Trophoblast cell (in vitro differentiated cells and primary cell): ENCODE measurements at regions not wholly inside any gene's neighbourhood (a gene's known extent, or its start where the extent isn't known, plus 50 kb on each side); places are given as distances from the start of the nearest gene placed in this dataset.

Experiments
- DNase-seq, 2 donors: peaks; one replicate each; pipeline ENCODE4 v3.0.0-alpha.2; 2016
- H2AFZ ChIP-seq: 2 replicates; pipeline ENCODE4 v1.6.1; 2013; ENCODE audit warnings: low read length, moderate library complexity, mild to moderate bottlenecking; ENCODE audit not compliant: insufficient read depth, poor library complexity
- H2AK5ac ChIP-seq: 2 replicates; pipeline ENCODE4 v1.6.1; 2013; ENCODE audit warnings: mild to moderate bottlenecking, low read length
- H2BK120ac ChIP-seq: 2 replicates; pipeline ENCODE4 v1.6.1; 2013; ENCODE audit warnings: low read length, mild to moderate bottlenecking, moderate library complexity; ENCODE audit not compliant: insufficient read depth, poor library complexity
- H2BK12ac ChIP-seq: 2 replicates; pipeline ENCODE4 v1.6.1; 2013; ENCODE audit warnings: mild to moderate bottlenecking, low read length, moderate library complexity
- H2BK5ac ChIP-seq: 2 replicates; pipeline ENCODE4 v1.6.1; 2013; ENCODE audit warnings: low read length, low read depth, moderate library complexity, mild to moderate bottlenecking; ENCODE audit not compliant: poor library complexity
- H3K14ac ChIP-seq: 2 replicates; pipeline ENCODE4 v1.6.1; 2013; ENCODE audit warnings: mild to moderate bottlenecking, low read length
- H3K18ac ChIP-seq: 2 replicates; pipeline ENCODE4 v1.6.1; 2013; ENCODE audit warnings: mild to moderate bottlenecking, low read length
- H3K23ac ChIP-seq: 2 replicates; pipeline ENCODE4 v1.6.1; 2013; ENCODE audit warnings: low read length
- H3K27ac ChIP-seq: 2 replicates; pipeline ENCODE4 v1.5.1; 2013; ENCODE audit warnings: low read depth, mild to moderate bottlenecking, inconsistent platforms, low read length, moderate library complexity
- H3K27me3 ChIP-seq: 2 replicates; pipeline ENCODE4 v1.6.1; 2013; ENCODE audit warnings: inconsistent platforms, mild to moderate bottlenecking, low read length, moderate library complexity; ENCODE audit not compliant: insufficient read depth
- H3K36me3 ChIP-seq, 2 experiments: 1 replicate in 1 of 2; 2 replicates in 1 of 2; pipeline ENCODE4 v1.6.1; 2013; ENCODE audit warnings: low read length in 2 of 2, mild to moderate bottlenecking in 2 of 2, moderate library complexity in 1 of 2; ENCODE audit not compliant: insufficient read depth in 2 of 2, control insufficient read depth in 1 of 2
- H3K4ac ChIP-seq: 2 replicates; pipeline ENCODE4 v1.6.1; 2013; ENCODE audit warnings: low read depth, mild to moderate bottlenecking, low read length, moderate library complexity
- H3K4me1 ChIP-seq, 2 experiments: 1 replicate in 1 of 2; 2 replicates in 1 of 2; pipeline ENCODE4 v1.6.1; 2013; ENCODE audit warnings: low read length in 2 of 2, mild to moderate bottlenecking in 2 of 2, moderate library complexity in 1 of 2; ENCODE audit not compliant: insufficient read depth in 2 of 2, control insufficient read depth in 1 of 2
- H3K4me2 ChIP-seq: 2 replicates; pipeline ENCODE4 v1.6.1; 2013; ENCODE audit warnings: inconsistent platforms, mild to moderate bottlenecking, low read length, moderate library complexity
- H3K4me3 ChIP-seq: 2 replicates; pipeline ENCODE4 v1.5.1; 2013; ENCODE audit warnings: mild to moderate bottlenecking, low read depth, low read length, inconsistent platforms
- H3K79me1 ChIP-seq: one replicate; pipeline ENCODE4 v1.6.1; 2013; ENCODE audit warnings: low read length
- H3K79me2 ChIP-seq: 2 replicates; pipeline ENCODE4 v1.6.1; 2013; ENCODE audit warnings: low read length, mild to moderate bottlenecking; ENCODE audit not compliant: control insufficient read depth, insufficient read depth, poor library complexity
- H3K9ac ChIP-seq: 2 replicates; pipeline ENCODE4 v1.6.1; 2013; ENCODE audit warnings: mild to moderate bottlenecking, low read length
- H3K9me3 ChIP-seq: 2 replicates; pipeline ENCODE4 v1.6.1; 2013; ENCODE audit warnings: low read depth, mild to moderate bottlenecking, control low read depth, inconsistent platforms, low read length; ENCODE audit not compliant: insufficient read depth
- H4K12ac ChIP-seq: 2 replicates; pipeline ENCODE4 v1.6.1; 2013; ENCODE audit warnings: low read depth, mild to moderate bottlenecking, low read length, moderate library complexity
- H4K8ac ChIP-seq: 2 replicates; pipeline ENCODE4 v1.6.1; 2013; ENCODE audit warnings: low read depth, mild to moderate bottlenecking, low read length, moderate library complexity
- H4K91ac ChIP-seq: one replicate; pipeline ENCODE4 v1.6.1; 2013; ENCODE audit warnings: low read depth, mild to moderate bottlenecking, low read length, moderate library complexity
- WGBS: extraction: QIAGEN DNeasy Blood & Tissue Kit; methylation state at CpG from one replicate; pipeline ENCODE4 v1.1.7; 2013; ENCODE audit warnings: missing lambda C conversion rate; ENCODE audit not compliant: insufficient read length, insufficient coverage; ENCODE audit errors: extremely low coverage; 5-methylcytosine and 5-hydroxymethylcytosine counted together

DNA sequence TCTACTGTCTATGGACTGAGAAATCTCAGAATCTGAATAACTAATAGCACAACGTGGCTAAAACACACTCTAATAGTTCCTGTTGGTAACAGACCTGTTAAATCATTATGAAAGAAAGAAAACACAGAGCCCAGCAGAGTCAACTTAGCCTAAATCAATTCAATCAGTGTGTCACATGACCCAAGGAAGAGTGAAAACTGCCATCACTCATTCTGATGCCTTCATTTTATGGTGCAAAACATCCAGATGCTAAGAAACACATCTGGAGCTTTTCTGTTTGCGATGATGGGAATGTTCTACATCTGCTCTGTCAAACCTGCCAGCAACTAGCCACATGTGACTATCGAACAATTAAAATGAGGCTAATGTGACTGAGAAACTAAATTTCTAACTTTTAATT is 295.7 kb upstream of the TRIB2 start:
- no peak overlapping the region for H4K8ac ChIP-seq
- no peaks in the 10 kb centered on the region for H3K27me3 ChIP-seq
- DNase-seq = no peak
- no peak overlapping the region for H3K27ac ChIP-seq
- no peak overlapping the region for H2AK5ac ChIP-seq
- H3K9me3 ChIP-seq = no peaks in the 10 kb centered on the region
- no peak overlapping the region for H3K9ac ChIP-seq
- no peak overlapping the region for H3K23ac ChIP-seq
- H2BK12ac ChIP-seq = no peak overlapping the region
- H4K91ac ChIP-seq = no peak overlapping the region
- H3K79me2 ChIP-seq = no peaks in the 10 kb centered on the region
- no peak overlapping the region for H2AFZ ChIP-seq
- no peak overlapping the region for H3K4me2 ChIP-seq
- H2BK5ac ChIP-seq = no peak overlapping the region
- H3K36me3 ChIP-seq = no peaks in the 10 kb centered on the region
- H3K14ac ChIP-seq = no peak overlapping the region
- no peak overlapping the region for H2BK120ac ChIP-seq
- no peak overlapping the region for H3K4ac ChIP-seq
- no peaks in the 10 kb centered on the region for H3K4me1 ChIP-seq
- no peak overlapping the region for H4K12ac ChIP-seq
- no CpG with 5 or more reads among the region's 3 CpGs for WGBS
- no peak overlapping the region for H3K18ac ChIP-seq
- no peak overlapping the region for H3K4me3 ChIP-seq
- H3K79me1 ChIP-seq = no peaks in the 10 kb centered on the region

DNA sequence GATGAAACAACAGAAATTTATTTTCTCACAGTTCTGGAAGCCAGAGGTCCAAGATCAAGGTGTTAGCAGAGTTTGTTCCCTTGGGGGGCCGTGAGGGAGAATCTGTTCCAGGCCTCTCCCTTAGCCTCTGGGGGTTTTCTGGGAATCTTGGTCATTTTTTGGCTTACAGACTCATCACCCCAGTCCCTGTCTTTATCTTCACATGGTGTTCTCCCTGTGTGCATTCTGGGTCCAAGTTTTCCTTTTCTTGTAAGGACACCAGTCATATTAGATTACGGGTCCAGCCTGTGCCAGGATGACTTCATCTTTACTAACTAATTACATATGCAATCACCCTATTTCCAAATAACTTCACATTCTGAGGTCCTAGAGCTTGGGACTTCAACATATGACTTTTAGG is 292.5 kb upstream of the TRIB2 start:
- H2AK5ac ChIP-seq = no peak overlapping the region
- no CpG with 5 or more reads among the region's 2 CpGs for WGBS
- no peak overlapping the region for H3K23ac ChIP-seq
- no peak overlapping the region for H3K14ac ChIP-seq
- peaks cover 0 to 4% of the 10 kb centered on the region in 2 experiments for H3K4me1 ChIP-seq
- H3K27ac ChIP-seq = no peak overlapping the region
- no peaks in the 10 kb centered on the region for H3K9me3 ChIP-seq
- no peak overlapping the region for H4K8ac ChIP-seq
- H3K4ac ChIP-seq = no peak overlapping the region
- no peak overlapping the region for H4K12ac ChIP-seq
- H3K18ac ChIP-seq = no peak overlapping the region
- H3K79me2 ChIP-seq = no peaks in the 10 kb centered on the region
- no peak overlapping the region for H2BK5ac ChIP-seq
- H3K79me1 ChIP-seq = no peaks in the 10 kb centered on the region
- H2BK12ac ChIP-seq = no peak overlapping the region
- H3K9ac ChIP-seq = no peak overlapping the region
- no peak overlapping the region for H4K91ac ChIP-seq
- no peak overlapping the region for H3K4me2 ChIP-seq
- H2AFZ ChIP-seq = no peak overlapping the region
- H3K36me3 ChIP-seq = no peaks in the 10 kb centered on the region
- DNase-seq = no peak
- no peak overlapping the region for H2BK120ac ChIP-seq
- no peaks in the 10 kb centered on the region for H3K27me3 ChIP-seq
- H3K4me3 ChIP-seq = no peak overlapping the region

DNA sequence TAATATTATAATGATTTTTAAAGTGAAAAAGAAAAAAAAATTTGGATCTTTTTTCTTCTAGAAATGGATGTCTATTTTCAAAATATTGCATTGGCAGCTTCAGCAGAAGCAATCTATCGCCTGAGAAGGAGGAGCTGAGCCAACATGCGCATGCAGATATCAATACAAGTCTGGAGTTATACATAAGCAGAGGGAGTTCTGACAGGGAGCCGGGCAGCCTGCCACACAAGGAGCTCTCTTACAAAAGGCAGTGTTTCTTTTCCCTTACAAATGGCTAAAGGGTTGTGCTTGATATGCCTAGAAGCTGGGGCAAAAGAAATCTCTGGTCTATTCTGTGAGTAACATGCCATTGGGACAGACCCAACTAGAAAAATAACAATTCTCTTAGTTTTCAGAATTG is 291.9 kb upstream of the TRIB2 start:
- no CpG with 5 or more reads among the region's 3 CpGs for WGBS
- no peaks in the 10 kb centered on the region for H3K36me3 ChIP-seq
- H2BK12ac ChIP-seq = no peak overlapping the region
- no peak overlapping the region for H3K4ac ChIP-seq
- no peak overlapping the region for H2AK5ac ChIP-seq
- no peak overlapping the region for H3K4me2 ChIP-seq
- H3K27ac ChIP-seq = no peak overlapping the region
- no peak overlapping the region for H3K18ac ChIP-seq
- H3K79me1 ChIP-seq = no peaks in the 10 kb centered on the region
- DNase-seq = no peak
- H3K14ac ChIP-seq = no peak overlapping the region
- no peak overlapping the region for H4K12ac ChIP-seq
- H3K9ac ChIP-seq = no peak overlapping the region
- no peak overlapping the region for H4K8ac ChIP-seq
- H2AFZ ChIP-seq = no peak overlapping the region
- H4K91ac ChIP-seq = no peak overlapping the region
- no peaks in the 10 kb centered on the region for H3K79me2 ChIP-seq
- H2BK5ac ChIP-seq = no peak overlapping the region
- peaks cover 0 to 4% of the 10 kb centered on the region in 2 experiments for H3K4me1 ChIP-seq
- H3K9me3 ChIP-seq = no peaks in the 10 kb centered on the region
- H3K23ac ChIP-seq = no peak overlapping the region
- H2BK120ac ChIP-seq = no peak overlapping the region
- no peaks in the 10 kb centered on the region for H3K27me3 ChIP-seq
- no peak overlapping the region for H3K4me3 ChIP-seq

DNA sequence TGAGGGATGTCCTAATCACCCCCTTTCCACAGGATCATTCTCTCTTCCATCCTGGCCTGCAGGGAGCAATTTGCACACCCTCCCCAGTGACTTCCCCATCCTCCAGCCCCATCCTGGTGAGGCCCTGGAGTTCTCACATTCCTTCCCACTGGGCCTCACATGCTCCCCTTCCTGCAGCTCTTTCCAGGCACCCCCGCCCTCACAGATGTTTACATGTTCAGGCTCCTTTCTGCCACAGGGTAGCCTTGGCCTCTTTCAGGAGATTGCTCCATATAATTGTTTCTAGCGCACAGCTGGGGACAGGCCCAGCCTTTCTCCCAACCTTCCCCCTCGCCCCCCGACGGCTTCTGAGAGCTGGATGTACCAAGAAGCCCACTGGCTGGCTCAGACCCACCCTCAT is 288.4 kb upstream of the TRIB2 start:
- Histone ChIP-seq H3K4me3 (no peak overlapping the region), H3K79me1 (no peaks in the 10 kb centered on the region), H3K36me3 (no peaks in the 10 kb centered on the region), H3K9ac (no peak overlapping the region), H3K27me3 (no peaks in the 10 kb centered on the region), H2BK120ac (no peak overlapping the region), H3K4me2 (no peak overlapping the region), H3K18ac (no peak overlapping the region), H3K14ac (no peak overlapping the region), H3K4me1 (peaks cover 0 to 4% of the 10 kb centered on the region in 2 experiments), H3K79me2 (no peaks in the 10 kb centered on the region), H3K23ac (no peak overlapping the region), H4K91ac (no peak overlapping the region), H3K9me3 (no peaks in the 10 kb centered on the region), H4K12ac (no peak overlapping the region), H4K8ac (no peak overlapping the region), H2BK5ac (no peak overlapping the region), H2AFZ (no peak overlapping the region), H3K27ac (no peak overlapping the region), H3K4ac (no peak overlapping the region), H2AK5ac (no peak overlapping the region), H2BK12ac (no peak overlapping the region)
- DNase-seq = no peak
- WGBS = no CpG with 5 or more reads among the region's 5 CpGs
